Activated CD4-positive, CD25-positive, alpha-beta regulatory T cell treated with anti-CD3 and anti-CD28 coated beads, Interleukin-2, amount 50 U/mL, for 24 hours (primary cell): ENCODE measurements at regions not wholly inside any gene's neighbourhood (a gene's known extent, or its start where the extent isn't known, plus 50 kb on each side); places are given as distances from the start of the nearest gene placed in this dataset.
"Not testable (repeated sequence)": the region's sequence is repeated elsewhere in the genome, so short reads cannot be mapped to it uniquely, and the experiment has no call there.

ENCODE experiments used
- ATAC-seq, 2 donors: fragments of 150-1000 bp; cut with Tn5 transposase; one replicate each; pipeline ENCODE4 v1.10.0; 2021; ENCODE audit warnings: mild to moderate bottlenecking in 1 of 2, moderate library complexity in 1 of 2

GRCh38 chr1:234770924-234771540 is 161.1 kb upstream of the IRF2BP2 start:
- no peak for ATAC-seq

GRCh38 chr1:234769986-234770795 is 160.2 kb upstream of the IRF2BP2 start:
- no peak for ATAC-seq

- ATAC-seq = no peak
These were observed 159.5 kb upstream of the IRF2BP2 start for GRCh38 chr1:234769284-234769985.

- peak; percentile 19 to 38 for ATAC-seq
These were observed 158.7 kb upstream of the IRF2BP2 start for GRCh38 chr1:234768569-234769283.

- ATAC-seq = no peak
These were observed 158.2 kb upstream of the IRF2BP2 start for GRCh38 chr1:234768171-234768568.

- no peak for ATAC-seq
These were observed 155.7 kb upstream of the IRF2BP2 start for GRCh38 chr1:234765672-234766071.

GRCh38 chr1:234765181-234765580 is 155.2 kb upstream of the IRF2BP2 start:
- no peak for ATAC-seq

- no peak for ATAC-seq
These were observed 153.9 kb upstream of the IRF2BP2 start for GRCh38 chr1:234763910-234764309.

- ATAC-seq = no peak
These were observed 153.4 kb upstream of the IRF2BP2 start for GRCh38 chr1:234763367-234763766.

- not testable (repeated sequence) for ATAC-seq
These were observed 152.1 kb upstream of the IRF2BP2 start for GRCh38 chr1:234762127-234762526.

GRCh38 chr1:234760303-234760723 is 150.3 kb upstream of the IRF2BP2 start:
- ATAC-seq = no peak

GRCh38 chr1:234759888-234760287 is 149.9 kb upstream of the IRF2BP2 start:
- ATAC-seq = no peak

GRCh38 chr1:234758851-234759250 is 148.9 kb upstream of the IRF2BP2 start:
- ATAC-seq = peak; percentile 61 to 77

- no peak for ATAC-seq
These were observed 146.9 kb upstream of the IRF2BP2 start for GRCh38 chr1:234756857-234757256.

- ATAC-seq = no peak
These were observed 146.2 kb upstream of the IRF2BP2 start for GRCh38 chr1:234756066-234756774.

GRCh38 chr1:234755449-234755863 is 145.5 kb upstream of the IRF2BP2 start:
- no peak for ATAC-seq

- ATAC-seq = no peak
These were observed 144.0 kb upstream of the IRF2BP2 start for GRCh38 chr1:234753979-234754378.

GRCh38 chr1:234752927-234753326 is 142.9 kb upstream of the IRF2BP2 start:
- ATAC-seq = no peak

GRCh38 chr1:234751678-234752077 is 141.7 kb upstream of the IRF2BP2 start:
- ATAC-seq = no peak

GRCh38 chr1:234750922-234751627 is 141.1 kb upstream of the IRF2BP2 start:
- ATAC-seq = no peak

- ATAC-seq = no peak
These were observed 138.7 kb upstream of the IRF2BP2 start for GRCh38 chr1:234748713-234749112.

- no peak for ATAC-seq
These were observed 138.1 kb upstream of the IRF2BP2 start for GRCh38 chr1:234748066-234748465.
